ENCODE measurements at regions not wholly inside any gene's neighbourhood (a gene's known extent, or its start where the extent isn't known, plus 50 kb on each side); places are given as distances from the start of the nearest gene placed in this dataset.
"Not testable (repeated sequence)": the region's sequence is repeated elsewhere in the genome, so short reads cannot be mapped to it uniquely, and the experiment has no call there.

DNA sequence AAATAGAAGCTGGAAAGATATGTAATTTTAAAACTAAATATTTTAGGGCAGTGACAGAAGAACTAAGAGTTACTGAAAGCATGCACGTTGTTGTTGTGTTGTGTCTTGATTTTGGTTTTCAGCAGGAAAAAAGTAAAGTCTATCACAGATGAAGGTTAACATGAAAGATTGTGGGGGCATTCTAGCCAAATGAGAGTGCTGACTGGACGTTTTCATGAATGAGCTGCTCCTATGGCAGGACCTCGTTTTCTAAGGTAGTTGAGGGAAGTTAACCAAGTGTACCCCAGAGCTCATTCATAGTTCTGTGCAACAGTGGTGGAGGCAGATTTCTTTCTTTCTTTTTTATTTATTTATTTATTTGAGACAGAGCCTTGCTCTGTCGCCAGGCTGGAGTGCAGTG, 194.6 kb upstream of the IRS2 start:
- BruUV-seq (replicated peaks): no TSS peak
- Mint-ChIP-seq H3K4me3 (ENCODE audit: low read depth, unreplicated experiment) (no peak overlapping the region), H3K27ac (ENCODE audit: unreplicated experiment) (no peak overlapping the region), H3K36me3 (ENCODE audit: insufficient read depth, unreplicated experiment) (no peaks in the 10 kb centered on the region), H3K4me1 (ENCODE audit: low read depth, unreplicated experiment) (peaks cover 8% of the 10 kb centered on the region), H3K9me3 (ENCODE audit: low read depth, unreplicated experiment) (no peaks in the 10 kb centered on the region), H3K27me3 (ENCODE audit: unreplicated experiment) (no peaks in the 10 kb centered on the region)
- no peak for DNase-seq
- TF ChIP-seq, protein P1, sequence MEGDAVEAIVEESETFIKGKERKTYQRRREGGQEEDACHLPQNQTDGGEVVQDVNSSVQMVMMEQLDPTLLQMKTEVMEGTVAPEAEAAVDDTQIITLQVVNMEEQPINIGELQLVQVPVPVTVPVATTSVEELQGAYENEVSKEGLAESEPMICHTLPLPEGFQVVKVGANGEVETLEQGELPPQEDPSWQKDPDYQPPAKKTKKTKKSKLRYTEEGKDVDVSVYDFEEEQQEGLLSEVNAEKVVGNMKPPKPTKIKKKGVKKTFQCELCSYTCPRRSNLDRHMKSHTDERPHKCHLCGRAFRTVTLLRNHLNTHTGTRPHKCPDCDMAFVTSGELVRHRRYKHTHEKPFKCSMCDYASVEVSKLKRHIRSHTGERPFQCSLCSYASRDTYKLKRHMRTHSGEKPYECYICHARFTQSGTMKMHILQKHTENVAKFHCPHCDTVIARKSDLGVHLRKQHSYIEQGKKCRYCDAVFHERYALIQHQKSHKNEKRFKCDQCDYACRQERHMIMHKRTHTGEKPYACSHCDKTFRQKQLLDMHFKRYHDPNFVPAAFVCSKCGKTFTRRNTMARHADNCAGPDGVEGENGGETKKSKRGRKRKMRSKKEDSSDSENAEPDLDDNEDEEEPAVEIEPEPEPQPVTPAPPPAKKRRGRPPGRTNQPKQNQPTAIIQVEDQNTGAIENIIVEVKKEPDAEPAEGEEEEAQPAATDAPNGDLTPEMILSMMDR (IDR thresholded peaks at IDR 0.05; ENCODE audit: unreplicated experiment): no peak
- CTCF ChIA-PET: no interaction called here
- intact Hi-C loops (cut with micrococcal nuclease; ENCODE audit: unreplicated experiment): no loop called here

DNA sequence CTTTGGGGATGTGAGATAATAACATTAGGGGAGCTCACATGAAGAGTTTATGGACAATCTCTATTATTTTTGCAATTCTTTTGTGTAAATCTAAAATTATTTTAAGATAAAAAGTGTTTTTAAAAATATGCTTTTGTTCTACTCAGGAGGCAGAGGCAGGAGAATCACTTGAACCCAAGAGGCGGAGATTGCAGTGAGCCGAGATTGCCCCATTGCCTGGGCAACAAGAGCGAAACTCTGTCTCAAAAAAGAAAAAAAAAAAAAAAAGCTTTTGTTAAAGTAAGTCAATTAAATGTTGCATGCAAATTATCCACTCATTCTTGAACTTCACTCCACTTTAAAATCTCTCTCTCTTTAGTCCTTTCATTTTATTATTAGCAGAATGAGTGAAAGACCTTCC, 193.3 kb upstream of the IRS2 start:
- CTCF ChIA-PET; H3K4me3 Mint-ChIP-seq (ENCODE audit: low read depth, unreplicated experiment); H3K27me3 Mint-ChIP-seq (ENCODE audit: unreplicated experiment); H3K9me3 Mint-ChIP-seq (ENCODE audit: low read depth, unreplicated experiment); H3K4me1 Mint-ChIP-seq (ENCODE audit: low read depth, unreplicated experiment); H3K36me3 Mint-ChIP-seq (ENCODE audit: insufficient read depth, unreplicated experiment); H3K27ac Mint-ChIP-seq (ENCODE audit: unreplicated experiment); intact Hi-C loops (cut with micrococcal nuclease; ENCODE audit: unreplicated experiment); BruUV-seq (replicated peaks); DNase-seq: not testable (repeated sequence)

DNA sequence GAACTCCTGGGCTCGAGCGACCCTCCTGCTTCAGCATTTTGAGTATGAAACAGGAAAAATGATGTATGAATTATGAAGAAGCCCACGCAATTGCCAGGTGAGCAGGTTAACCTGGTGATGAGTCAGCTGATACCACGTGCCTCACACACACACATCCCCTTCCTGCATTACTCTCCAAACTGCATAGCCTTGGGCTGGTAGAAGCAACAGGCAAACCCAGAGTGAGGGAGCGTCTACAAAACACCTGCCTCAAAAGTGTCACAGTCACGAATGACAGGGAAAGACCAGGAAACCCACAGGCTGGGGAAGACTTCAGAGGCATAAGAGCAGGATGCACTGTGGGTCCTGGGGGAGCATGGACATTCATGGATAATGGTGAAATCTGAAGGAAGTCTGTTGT, 192.8 kb upstream of the IRS2 start:
- H3K27me3 Mint-ChIP-seq (ENCODE audit: unreplicated experiment): no peaks in the 10 kb centered on the region
- TF ChIP-seq, protein P1 (IDR thresholded peaks at IDR 0.05; ENCODE audit: unreplicated experiment): no peak
- peaks cover 8% of the 10 kb centered on the region for H3K4me1 Mint-ChIP-seq (ENCODE audit: low read depth, unreplicated experiment)
- no TSS peak for BruUV-seq (replicated peaks)
- CTCF ChIA-PET: no interaction called here
- H3K4me3 Mint-ChIP-seq (ENCODE audit: low read depth, unreplicated experiment): no peak overlapping the region
- intact Hi-C loops (cut with micrococcal nuclease; ENCODE audit: unreplicated experiment): no loop called here
- DNase-seq: peak; percentile 11
- H3K9me3 Mint-ChIP-seq (ENCODE audit: low read depth, unreplicated experiment): no peaks in the 10 kb centered on the region
- no peak overlapping the region for H3K27ac Mint-ChIP-seq (ENCODE audit: unreplicated experiment)
- no peaks in the 10 kb centered on the region for H3K36me3 Mint-ChIP-seq (ENCODE audit: insufficient read depth, unreplicated experiment)

DNA sequence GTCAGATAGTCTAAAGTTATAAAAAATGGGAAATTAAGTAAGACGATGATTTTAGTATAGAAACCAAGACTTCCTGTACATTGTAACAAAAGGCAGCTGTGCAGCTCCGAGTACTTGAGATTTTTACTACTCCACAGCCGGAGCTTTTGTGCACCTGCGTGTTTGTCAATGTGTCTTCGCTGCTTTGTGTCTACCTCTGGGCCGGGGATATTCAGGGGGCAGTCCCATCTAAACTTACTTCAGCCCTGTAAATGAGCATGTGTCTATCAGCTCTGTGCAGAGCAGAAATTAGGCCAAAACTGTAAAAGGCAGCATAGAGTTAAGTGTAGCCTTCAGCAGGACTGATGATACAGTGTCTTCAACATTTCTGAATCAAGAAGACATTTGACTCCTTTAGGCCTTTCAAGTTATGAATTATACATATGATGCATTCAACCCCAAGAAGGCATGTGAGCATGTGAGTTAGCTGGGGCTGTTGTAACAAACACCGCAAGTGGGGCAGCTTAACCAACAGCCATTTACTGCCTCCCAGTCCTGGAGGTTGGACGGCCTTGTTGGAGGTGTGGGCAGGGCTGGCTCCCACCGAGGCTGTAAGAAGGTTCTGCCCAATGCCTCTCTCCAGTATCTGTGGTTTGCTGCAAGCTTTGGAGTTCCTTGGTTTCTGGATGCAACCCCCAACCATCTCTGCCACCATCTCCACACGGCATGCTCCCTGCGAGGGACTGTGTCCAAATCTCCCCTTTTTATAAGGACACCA, 191.0 kb upstream of the IRS2 start:
- Mint-ChIP-seq H3K4me1 (ENCODE audit: low read depth, unreplicated experiment) (peaks cover 8% of the 10 kb centered on the region), H3K27me3 (ENCODE audit: unreplicated experiment) (no peaks in the 10 kb centered on the region), H3K9me3 (ENCODE audit: low read depth, unreplicated experiment) (no peaks in the 10 kb centered on the region), H3K27ac (ENCODE audit: unreplicated experiment) (no peak overlapping the region), H3K36me3 (ENCODE audit: insufficient read depth, unreplicated experiment) (no peaks in the 10 kb centered on the region), H3K4me3 (ENCODE audit: low read depth, unreplicated experiment) (no peak overlapping the region)
- CTCF ChIA-PET: no interaction called here
- TF ChIP-seq, protein P1 (IDR thresholded peaks at IDR 0.05; ENCODE audit: unreplicated experiment): no peak
- BruUV-seq (replicated peaks): no TSS peak
- intact Hi-C loops (cut with micrococcal nuclease; ENCODE audit: unreplicated experiment): no loop called here
- no peak for DNase-seq

DNA sequence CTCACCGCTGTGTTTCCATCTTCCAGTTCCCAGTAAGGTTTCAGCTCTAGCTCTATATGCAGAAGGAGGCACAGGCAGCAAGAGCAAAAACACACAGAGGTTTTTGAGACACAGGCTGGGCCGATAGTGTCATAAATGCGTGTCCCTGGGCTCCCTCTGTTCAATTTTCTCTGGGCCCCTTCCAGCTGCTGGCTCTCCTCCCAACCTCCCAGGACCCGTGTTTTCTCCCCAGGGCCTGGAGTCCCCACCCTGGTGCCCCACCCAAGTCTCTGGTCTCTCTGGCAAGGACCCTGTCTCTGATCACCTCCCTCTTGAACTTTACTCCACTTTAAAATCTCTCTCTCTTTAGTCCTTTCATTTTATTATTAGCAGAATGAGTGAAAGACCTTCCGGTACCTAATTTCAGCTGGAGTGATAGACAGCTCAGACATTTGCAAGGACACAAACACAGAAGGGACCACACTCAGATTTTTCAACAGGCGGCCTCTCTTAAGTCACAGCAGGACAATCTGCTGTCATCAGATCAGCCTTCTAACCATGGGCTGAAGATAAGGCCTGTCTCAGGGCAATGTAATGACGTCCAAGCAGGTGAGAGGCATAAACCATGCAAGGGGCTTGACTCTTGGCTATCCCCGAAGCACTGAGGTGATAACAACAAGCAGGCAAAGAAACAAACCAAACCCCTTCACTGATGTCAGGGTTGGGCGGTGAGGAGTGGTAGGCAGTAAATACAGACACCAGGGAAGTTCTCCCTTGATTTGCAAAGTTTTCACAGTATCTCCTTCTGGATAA, 190.0 kb upstream of the IRS2 start:
- Mint-ChIP-seq H3K27me3 (ENCODE audit: unreplicated experiment) (no peaks in the 10 kb centered on the region), H3K27ac (ENCODE audit: unreplicated experiment) (no peak overlapping the region), H3K4me1 (ENCODE audit: low read depth, unreplicated experiment) (peaks cover 8% of the 10 kb centered on the region), H3K4me3 (ENCODE audit: low read depth, unreplicated experiment) (no peak overlapping the region), H3K9me3 (ENCODE audit: low read depth, unreplicated experiment) (no peaks in the 10 kb centered on the region), H3K36me3 (ENCODE audit: insufficient read depth, unreplicated experiment) (no peaks in the 10 kb centered on the region)
- no TSS peak for BruUV-seq (replicated peaks)
- DNase-seq: no peak
- CTCF ChIA-PET: no interaction called here
- intact Hi-C loops (cut with micrococcal nuclease; ENCODE audit: unreplicated experiment): no loop called here
- TF ChIP-seq, protein P1 (IDR thresholded peaks at IDR 0.05; ENCODE audit: unreplicated experiment): no peak

All from Calu3 (cell line).